RPMI8226 (cell line): ENCODE measurements at regions not wholly inside any gene's neighbourhood (a gene's known extent, or its start where the extent isn't known, plus 50 kb on each side); places are given as distances from the start of the nearest gene placed in this dataset.
"Not testable (repeated sequence)": the region's sequence is repeated elsewhere in the genome, so short reads cannot be mapped to it uniquely, and the experiment has no call there.

Source experiments
- DNase-seq: peaks from one replicate; pipeline ENCODE4 v3.0.0-alpha.2; 2015

DNA sequence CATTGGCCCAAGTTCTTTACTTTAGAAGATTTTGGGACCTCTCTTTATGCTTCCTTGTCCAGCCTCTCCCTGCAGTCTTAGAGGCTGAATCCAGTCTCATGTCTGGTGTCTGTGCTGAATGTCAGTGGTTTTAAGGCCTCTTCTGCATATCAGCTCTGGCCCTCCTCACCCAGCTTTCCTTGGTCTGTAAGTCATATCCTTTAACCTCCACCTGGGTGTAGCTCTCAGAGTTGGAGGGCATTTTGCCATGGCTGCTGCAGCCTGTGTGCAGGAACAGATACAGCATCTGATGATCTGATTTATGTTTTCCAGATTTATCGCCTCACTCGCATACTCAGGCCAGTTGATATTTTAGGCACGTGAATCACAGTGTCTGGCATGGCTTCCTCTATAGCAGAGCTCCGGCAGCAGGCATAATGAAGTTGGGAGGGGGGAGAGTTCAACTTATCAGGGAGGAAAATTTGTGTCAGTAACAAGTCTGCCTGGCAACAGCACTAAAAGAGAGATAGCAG, 335.0 kb downstream of the PCNX1 start:
- DNase-seq, result no peak

GRCh38 chr14:71243697-71244096, 336.4 kb downstream of the PCNX1 start:
- no peak for DNase-seq

DNA sequence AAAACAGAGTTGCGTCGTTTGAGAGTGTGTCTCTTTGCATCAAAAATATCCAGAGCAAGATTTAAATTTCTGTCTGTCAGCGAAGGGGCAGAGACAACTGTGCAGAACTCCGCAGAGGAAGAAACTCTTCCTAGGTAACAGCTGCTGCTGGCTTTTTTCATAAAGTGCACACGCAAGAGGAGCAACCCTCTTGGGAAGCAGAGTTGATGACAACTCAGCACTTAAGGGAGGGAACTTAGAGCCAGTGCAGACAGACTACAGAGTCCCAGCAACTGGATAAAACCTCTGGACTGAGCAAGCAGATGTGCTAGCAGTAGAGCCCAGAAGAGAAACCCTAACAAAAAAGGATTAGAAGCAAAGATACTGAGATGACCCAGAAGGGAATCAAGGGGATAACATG, 337.1 kb downstream of the PCNX1 start:
- DNase-seq, result no peak

DNA sequence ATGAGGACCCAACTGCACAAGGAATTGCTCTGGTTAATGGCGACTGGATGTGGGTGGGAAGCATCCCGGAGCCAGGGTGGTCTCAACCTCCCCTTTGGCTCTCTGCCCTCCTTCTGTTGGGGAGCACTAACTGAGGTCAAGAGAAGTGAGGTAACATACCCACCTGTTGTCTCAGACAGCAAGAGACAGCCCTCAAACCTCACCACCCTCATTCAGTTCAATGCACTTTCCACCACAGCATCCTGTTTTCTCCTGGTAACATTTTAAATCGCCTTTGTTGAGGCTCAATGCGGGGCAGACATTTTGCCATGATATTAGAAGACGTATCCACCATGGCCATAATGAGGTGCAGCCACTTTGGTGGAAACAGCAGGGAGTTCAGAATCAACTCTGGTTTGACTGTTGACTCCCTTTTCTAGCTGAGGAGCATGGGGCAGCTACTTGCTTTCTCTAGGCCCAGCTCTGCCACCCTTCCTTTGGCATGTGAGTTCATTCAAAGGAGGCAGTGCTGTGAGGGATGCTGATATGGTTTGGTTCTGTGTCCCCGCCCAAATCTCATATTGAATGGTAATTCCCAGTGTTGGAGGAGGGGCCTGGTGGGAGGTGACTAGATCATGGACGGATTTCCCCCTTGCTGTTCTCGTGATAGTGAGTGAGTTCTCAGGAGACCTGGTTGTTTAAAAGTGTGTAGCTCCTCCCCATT, 338.6 kb downstream of the PCNX1 start:
- no peak for DNase-seq

DNA sequence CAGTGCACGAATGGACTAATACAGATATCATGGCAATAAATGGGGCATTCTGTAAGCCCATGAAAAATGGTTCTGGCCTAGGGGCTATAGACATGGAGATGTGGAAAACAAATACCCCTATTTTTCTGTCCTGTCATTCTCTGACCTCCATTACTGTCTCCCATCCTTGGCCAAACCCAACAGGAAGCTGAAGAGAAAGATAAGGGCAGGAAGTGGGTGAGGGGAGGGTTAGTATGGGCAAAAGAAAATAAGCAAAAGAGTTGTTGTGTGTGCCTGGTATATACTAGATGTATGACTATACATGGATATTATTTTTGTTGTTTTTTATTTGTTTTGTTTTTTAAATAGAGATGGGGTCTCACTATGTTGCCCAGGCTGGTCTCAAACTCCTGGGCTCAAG, 339.3 kb downstream of the PCNX1 start:
- DNase-seq, result no peak

GRCh38 chr14:71247106-71247505, 339.8 kb downstream of the PCNX1 start:
- no peak for DNase-seq

DNA sequence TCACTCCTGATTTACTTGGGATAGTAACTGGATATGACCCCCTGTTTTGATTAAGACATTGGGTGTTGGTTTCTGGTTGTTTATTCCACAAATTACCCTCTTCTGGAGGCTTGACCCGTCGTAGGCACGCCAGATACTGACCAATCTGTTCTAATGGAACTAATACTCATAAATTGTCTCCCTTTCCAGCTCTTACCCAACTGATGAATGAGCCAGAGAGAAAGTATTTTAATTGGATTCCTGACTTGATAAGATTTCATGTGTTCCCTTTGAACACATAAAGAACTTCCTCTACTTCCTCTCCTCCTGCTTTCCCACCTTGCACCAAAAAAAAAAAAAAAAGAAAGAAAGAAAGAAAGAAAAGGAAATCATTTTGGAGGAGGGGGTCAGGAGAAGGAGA, 340.9 kb downstream of the PCNX1 start:
- no peak for DNase-seq

DNA sequence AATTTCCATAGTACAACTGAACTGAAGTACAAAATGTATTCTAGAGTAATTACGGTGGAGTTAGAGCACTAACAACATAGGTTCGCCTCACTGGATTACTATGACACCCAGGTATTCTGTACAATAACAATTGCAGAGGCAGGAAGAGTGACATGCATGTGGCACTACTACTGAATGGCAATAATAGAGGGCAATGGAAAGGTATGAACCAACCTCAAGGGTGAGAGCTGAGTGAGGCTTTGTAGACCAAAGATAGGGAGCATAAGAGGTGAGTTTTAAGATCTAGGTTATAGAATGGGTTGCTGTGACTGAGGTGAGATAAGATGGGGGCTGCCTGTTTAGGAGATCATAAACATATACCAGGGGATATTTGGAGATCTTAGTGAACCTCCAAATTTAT, 343.1 kb downstream of the PCNX1 start:
- no peak for DNase-seq

- no peak for DNase-seq
Observed at GRCh38 chr14:71250791-71251190, 343.5 kb downstream of the PCNX1 start.

DNA sequence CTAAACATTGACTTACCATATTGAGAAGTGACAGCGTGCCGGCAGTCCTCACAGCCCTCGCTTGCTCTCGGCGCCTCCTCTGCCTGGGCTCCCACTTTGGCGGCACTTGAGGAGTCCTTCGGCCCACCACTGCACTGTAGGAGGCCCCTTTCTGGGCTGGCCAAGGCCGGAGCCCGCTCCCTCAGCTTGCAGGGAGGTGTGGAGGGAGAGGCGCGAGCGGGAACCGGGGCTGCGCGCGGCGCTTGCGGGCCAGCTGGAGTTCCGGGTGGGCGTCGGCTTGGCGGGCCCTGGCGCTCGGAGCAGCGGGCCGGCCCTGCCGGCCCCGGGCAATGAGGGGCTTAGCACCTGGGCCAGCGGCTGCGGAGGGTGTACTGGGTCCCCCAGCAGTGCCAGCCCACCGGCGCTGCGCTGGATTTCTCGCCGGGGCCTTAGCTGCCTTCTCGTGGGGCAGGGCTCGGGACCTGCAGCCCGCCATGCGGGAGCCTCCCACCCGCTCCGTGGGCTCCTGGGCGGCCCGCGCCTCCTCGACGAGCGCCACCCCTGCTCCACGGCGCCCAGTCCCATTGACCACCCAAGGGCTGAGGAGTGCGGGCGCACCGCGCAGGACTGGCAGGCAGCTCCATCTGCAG, 346.9 kb downstream of the PCNX1 start:
- DNase-seq, result not testable (repeated sequence)

DNA sequence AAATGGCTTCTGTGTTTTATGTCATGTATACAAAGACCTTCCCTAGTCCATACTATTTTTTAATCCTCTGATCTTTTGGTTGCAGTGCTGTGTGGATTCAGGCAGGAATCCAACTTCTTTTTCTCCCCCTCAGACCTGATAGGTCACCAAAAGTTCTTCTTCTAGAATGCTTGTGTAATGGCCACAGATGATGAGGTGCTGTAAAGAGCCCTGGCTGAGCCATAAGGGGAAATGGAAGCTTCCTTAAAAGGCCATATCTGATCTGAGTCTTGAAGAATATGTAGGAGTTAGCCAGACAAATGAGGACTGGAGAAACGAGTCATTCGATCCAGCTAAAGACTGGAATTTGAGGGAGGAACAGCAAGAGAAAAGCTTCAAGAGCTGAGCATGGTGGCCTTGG, 353.9 kb downstream of the PCNX1 start:
- no peak for DNase-seq

DNA sequence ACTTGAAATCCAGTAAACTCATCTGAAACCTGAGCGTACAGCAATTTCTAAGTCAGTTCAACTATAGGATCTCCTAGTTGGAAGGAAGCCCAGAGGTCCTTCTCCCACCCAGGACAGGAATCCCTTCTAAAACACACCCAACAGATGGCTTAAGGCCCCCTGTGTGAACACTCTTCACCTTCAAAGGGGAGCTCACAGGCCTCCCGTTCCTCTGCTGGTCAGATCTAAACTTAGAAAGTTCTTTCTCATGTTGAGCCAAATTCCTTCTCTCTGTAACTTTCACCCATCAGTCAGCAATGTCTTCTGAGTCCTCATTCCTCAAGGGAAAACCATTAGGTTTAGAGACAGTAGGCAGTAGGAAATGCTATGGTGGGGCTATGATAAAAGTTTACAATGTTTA, 355.2 kb downstream of the PCNX1 start:
- no peak for DNase-seq

GRCh38 chr14:71264260-71264659, 357.0 kb downstream of the PCNX1 start:
- DNase-seq, result no peak

DNA sequence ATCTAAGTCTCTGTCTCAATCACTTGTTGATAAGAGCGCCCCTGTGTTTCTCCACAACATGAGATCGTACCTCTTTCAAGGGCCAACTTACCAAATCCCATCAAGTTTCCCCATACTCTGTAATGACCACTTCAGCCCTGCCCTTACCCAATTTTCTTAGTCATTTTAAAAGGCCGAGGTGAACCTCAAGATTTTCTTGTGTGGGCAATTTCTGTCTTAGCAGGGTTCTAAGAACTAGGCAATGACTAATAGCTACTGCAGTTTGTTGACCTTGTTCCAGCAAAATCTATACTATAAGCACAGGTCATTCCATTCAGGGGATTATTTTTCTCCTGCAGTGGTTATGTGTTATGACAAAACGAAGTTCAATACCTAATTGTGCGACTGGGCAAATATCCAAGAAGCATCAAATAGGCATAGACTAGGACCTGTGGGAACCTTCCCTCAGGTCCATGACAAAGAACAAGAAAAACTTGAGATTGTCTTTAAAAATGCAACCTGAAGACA, 359.8 kb downstream of the PCNX1 start:
- DNase-seq, result peak; percentile 8

- DNase-seq, result peak; percentile 28
Observed at GRCh38 chr14:71267691-71268090, 360.4 kb downstream of the PCNX1 start.

GRCh38 chr14:71270111-71270510, 362.9 kb downstream of the PCNX1 start:
- DNase-seq, result no peak

DNA sequence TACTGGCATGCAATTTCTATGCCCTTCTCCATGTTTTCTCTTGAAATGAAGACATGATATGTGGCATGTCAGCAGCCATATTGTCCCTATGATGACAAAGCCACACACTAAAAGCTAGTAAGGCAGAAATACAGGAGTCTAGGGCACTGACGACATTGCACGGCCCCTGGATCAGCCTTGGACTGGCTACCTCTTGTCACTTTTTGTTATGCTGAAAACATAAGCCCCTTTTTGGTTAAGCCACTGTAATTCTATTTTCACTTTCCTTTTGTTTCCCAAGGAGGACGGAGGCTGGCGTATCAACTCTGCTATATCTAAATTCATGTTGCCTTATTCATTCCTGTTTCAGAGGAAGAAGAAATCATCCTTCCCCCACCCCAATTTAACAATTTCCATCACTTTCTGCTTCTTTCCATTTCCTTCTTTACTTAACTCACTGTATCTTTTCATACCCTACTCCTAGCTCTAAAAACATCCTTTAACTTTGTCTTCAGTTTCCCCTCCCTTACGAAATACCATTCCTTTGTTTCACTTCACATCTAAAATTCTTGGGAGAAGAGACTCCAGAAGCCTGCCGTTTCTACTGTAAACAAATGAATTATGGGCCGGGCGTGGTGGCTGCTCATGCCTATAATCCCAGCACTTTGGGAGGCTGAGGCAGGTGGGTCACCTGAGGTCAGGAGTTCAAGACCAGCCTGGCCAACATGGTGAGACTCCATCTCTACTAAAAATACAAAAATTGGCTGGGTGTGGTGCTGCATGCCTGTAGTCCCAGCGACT, 364.1 kb downstream of the PCNX1 start:
- no peak for DNase-seq

DNA sequence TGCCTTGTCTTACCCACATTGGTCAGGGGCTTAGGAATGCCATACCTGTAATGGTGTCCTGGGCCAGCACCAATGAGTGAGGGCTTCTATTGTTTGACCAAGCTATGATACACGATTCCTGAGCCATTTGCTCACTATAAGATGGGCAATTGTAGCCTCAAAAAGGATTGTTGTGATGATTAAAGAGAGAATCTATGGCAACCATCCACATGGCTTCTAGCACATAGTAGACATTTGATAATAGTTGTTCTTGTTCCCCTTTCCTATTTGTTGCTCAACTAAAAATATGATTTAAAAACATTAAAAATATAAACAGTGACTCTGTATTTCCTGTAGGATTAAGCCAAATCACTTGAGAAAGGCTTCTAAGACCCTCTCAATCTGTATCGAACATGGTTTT, 366.1 kb downstream of the PCNX1 start:
- DNase-seq, result no peak

DNA sequence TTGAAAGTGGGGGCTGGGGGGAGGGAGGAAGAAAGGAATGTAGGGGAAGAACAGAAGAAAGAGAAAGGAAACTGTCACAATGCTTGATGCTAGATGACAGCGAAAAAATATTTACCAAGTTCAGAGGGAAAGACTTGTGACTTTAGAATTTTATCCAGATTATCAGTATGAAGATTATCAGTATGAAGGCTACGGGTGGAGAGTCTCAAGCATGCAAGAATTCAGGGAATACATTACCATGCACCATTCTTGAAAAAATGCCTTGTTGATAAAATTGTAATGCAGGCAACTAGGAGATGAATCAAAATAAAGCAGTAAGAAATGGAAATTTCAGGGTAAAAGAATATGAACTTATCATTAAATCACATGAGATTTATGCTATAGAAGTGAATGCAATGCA, 376.8 kb downstream of the PCNX1 start:
- DNase-seq, result no peak

DNA sequence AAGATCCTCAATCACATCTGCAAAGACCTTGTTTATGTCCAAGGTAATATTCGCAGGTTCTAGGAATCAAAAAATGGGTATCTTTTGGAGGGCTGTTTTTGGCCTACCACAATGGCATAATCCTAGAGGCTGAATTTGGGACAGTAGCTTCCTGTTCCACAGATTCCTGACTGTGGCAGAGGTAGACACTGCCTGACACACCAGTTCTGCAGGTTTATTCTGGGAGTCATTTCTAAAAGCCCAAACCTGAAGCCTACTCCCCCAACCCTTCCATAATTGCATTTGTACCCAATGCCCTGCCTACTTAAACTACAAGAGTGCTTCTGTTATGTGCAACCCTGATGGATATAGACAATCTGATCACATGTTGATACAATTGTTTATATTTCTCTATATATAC, 378.9 kb downstream of the PCNX1 start:
- no peak for DNase-seq

GRCh38 chr14:71287567-71287966, 380.3 kb downstream of the PCNX1 start:
- no peak for DNase-seq

- DNase-seq, result peak; percentile 86
Observed at GRCh38 chr14:71289536-71289935, 382.3 kb downstream of the PCNX1 start.

DNA sequence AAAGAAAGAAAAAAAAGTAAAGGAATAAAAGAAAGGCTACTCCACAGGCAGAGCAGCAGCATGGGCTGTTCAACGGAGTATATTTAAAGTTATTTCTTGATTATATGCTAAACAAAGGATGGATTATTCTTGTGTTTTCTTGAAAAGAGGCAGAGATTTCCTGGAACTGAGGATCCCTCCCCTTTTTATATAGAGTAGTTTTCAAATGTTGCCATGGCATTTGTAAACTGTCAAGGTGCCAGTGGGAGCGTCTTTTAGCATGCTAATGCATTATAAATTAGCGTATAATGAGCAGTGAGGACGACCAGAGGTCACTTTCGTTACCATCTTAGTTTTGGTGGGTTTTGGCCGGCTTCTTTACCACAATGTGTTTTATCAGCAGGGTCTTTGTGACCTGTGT, 383.0 kb downstream of the PCNX1 start:
- peak; percentile 50 for DNase-seq

DNA sequence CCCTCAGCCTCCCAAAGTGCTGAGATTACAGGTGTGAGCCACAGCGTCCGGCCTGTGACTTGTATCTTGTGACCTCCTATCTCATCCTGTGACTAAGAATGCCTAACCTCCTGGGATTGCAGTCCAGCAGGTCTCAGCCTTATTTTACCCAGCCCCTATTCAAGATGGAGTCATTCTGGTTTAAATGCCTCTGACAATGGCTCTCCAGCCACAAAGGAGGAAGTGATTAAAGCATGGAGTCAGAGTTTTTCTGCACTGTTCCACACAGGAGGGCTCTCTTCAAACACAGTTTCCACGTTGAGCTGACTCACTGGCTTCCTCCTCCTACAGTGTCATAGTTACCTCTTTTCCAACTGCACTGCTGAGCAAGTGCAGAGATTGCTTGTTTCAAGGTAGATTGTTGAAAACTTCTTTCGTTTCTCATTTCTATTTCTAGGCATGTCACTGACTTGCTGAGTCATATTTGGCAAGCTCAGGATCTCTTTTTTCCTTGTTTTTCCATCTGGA, 383.8 kb downstream of the PCNX1 start:
- peak; percentile 86 for DNase-seq
